ENCODE measurements at regions not wholly inside any gene's neighbourhood (a gene's known extent, or its start where the extent isn't known, plus 50 kb on each side); places are given as distances from the start of the nearest gene placed in this dataset.
A peak's percentile ranks its signal among the peaks of the same experiment; 100 is the strongest.

- H3K27me3 ChIP-seq (ENCODE audit: control insufficient read depth, insufficient read depth, low read length): no peaks in the 10 kb centered on the region
- H3K4me3 ChIP-seq (ENCODE audit: low read depth, low read length): no peak overlapping the region
- DNase-seq (ENCODE audit: low read depth) (no peak), FAIRE-seq (no peak)
- no peak for TF ChIP-seq CTCF (IDR thresholded peaks at IDR 0.05; ENCODE audit: insufficient read depth, low read length, severe bottlenecking)
- no peaks in the 10 kb centered on the region for H3K36me3 ChIP-seq (ENCODE audit: control insufficient read depth, insufficient read depth, low read length)
These were observed 394.8 kb upstream of the IGFBP7 start for GRCh38 chr4:57504797-57505530.

DNA sequence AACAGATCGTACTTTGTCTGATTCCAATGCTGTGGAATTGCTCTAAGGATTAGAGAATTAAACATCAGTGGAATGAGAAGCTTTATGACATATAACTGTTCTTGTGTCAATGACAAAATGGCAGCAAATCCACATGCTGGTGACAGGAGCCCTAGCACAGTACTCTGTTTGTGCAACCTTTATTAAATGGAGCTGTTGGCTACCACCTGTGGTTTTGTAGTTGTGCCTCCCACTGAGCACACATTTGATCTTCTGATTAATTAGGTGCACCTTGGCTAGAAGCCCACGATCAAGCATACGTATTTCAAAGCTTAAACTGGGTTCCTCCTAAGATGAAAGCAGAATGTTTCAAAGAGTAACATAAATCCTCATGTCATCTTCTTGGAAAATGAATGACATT is 394.0 kb upstream of the IGFBP7 start:
- no peak for TF ChIP-seq CTCF (IDR thresholded peaks at IDR 0.05; ENCODE audit: insufficient read depth, low read length, severe bottlenecking)
- no peaks in the 10 kb centered on the region for H3K36me3 ChIP-seq (ENCODE audit: control insufficient read depth, insufficient read depth, low read length)
- no peak overlapping the region for H3K4me3 ChIP-seq (ENCODE audit: low read depth, low read length)
- no peaks in the 10 kb centered on the region for H3K27me3 ChIP-seq (ENCODE audit: control insufficient read depth, insufficient read depth, low read length)
- DNase-seq (ENCODE audit: low read depth) (no peak), FAIRE-seq (no peak)

- H3K4me3 ChIP-seq (ENCODE audit: low read depth, low read length): no peak overlapping the region
- H3K36me3 ChIP-seq (ENCODE audit: control insufficient read depth, insufficient read depth, low read length): no peaks in the 10 kb centered on the region
- no peaks in the 10 kb centered on the region for H3K27me3 ChIP-seq (ENCODE audit: control insufficient read depth, insufficient read depth, low read length)
- DNase-seq (ENCODE audit: low read depth) (peak; percentile 29), FAIRE-seq (no peak)
- no peak for TF ChIP-seq CTCF (IDR thresholded peaks at IDR 0.05; ENCODE audit: insufficient read depth, low read length, severe bottlenecking)
These were observed 391.5 kb upstream of the IGFBP7 start for GRCh38 chr4:57501720-57502119.

GRCh38 chr4:57499786-57500185 is 389.6 kb upstream of the IGFBP7 start:
- Histone ChIP-seq H3K27me3 (ENCODE audit: control insufficient read depth, insufficient read depth, low read length) (no peaks in the 10 kb centered on the region), H3K36me3 (ENCODE audit: control insufficient read depth, insufficient read depth, low read length) (no peaks in the 10 kb centered on the region), H3K4me3 (ENCODE audit: low read depth, low read length) (no peak overlapping the region)
- TF ChIP-seq CTCF (IDR thresholded peaks at IDR 0.05; ENCODE audit: insufficient read depth, low read length, severe bottlenecking): no peak
- FAIRE-seq (no peak), DNase-seq (ENCODE audit: low read depth) (peak; percentile 7)

DNA sequence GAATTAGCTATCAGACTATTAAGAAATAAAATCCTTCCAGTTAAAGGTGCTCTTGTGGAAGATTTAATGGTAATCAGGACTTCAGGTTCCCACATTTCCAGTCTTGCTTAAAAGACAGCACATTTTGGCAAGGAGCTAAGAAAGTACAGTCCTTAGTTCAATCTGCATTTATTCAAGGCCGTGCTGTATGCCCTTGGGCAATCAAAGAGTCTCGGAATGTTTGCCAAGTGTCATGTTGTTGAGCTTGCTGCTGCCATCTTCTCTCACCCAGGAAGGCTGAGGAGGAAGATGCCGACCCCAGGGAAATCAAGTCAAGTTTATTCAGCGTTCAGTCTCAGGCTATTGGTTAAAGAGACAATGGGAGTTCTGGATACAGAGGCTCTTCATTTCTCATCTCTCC is 388.1 kb upstream of the IGFBP7 start:
- no peak overlapping the region for H3K4me3 ChIP-seq (ENCODE audit: low read depth, low read length)
- no peak for FAIRE-seq
- no peaks in the 10 kb centered on the region for H3K27me3 ChIP-seq (ENCODE audit: control insufficient read depth, insufficient read depth, low read length)
- no peak for DNase-seq (ENCODE audit: low read depth)
- TF ChIP-seq CTCF (IDR thresholded peaks at IDR 0.05; ENCODE audit: insufficient read depth, low read length, severe bottlenecking): no peak
- H3K36me3 ChIP-seq (ENCODE audit: control insufficient read depth, insufficient read depth, low read length): no peaks in the 10 kb centered on the region
